Keratinocyte (primary cell): ENCODE measurements at regions not wholly inside any gene's neighbourhood (a gene's known extent, or its start where the extent isn't known, plus 50 kb on each side); places are given as distances from the start of the nearest gene placed in this dataset.

Experiments used
- CTCF ChIP-seq, 3 experiments: IDR thresholded peaks in 1 of 3; conservative IDR thresholded peaks in 1 of 3; optimal IDR thresholded peaks in 1 of 3; 2 replicates in 2 of 3; 3 replicates in 1 of 3; pipeline versions ENCODE3 to v1.5.1; 2011; ENCODE audit warnings: low read length in 3 of 3, mild to moderate bottlenecking in 3 of 3, moderate library complexity in 2 of 3, control low read depth in 1 of 3, inconsistent platforms in 1 of 3; ENCODE audit not compliant: insufficient read depth in 2 of 3; ENCODE audit errors: extremely low read depth in 1 of 3
- EZH2 ChIP-seq: IDR thresholded peaks from one replicate; pipeline ENCODE4 v1.6.1; 2012; ENCODE audit warnings: inconsistent platforms, mild to moderate bottlenecking, low read length, moderate library complexity

- no peak for TF ChIP-seq CTCF (optimal IDR thresholded peaks at IDR 0.05 in 1 of 3, IDR thresholded peaks at IDR 0.05 in 1 of 3, conservative IDR thresholded peaks at IDR 0.05 in 1 of 3; ENCODE audit: extremely low read depth in 1 of 3, insufficient read depth in 2 of 3, low read length in 3 of 3)
- no peak for TF ChIP-seq EZH2
These were observed 413.7 kb downstream of the TMEM135 start for GRCh38 chr11:87451395-87451794.
